Bronchial epithelial cell (primary cell): ENCODE measurements at regions not wholly inside any gene's neighbourhood (a gene's known extent, or its start where the extent isn't known, plus 50 kb on each side); places are given as distances from the start of the nearest gene placed in this dataset.

ENCODE experiments used
- DNase-seq: peaks from one replicate; pipeline ENCODE4 v3.0.0-alpha.2; 2010; ENCODE audit warnings: low read depth
- FAIRE-seq: peaks from 2 replicates; lab custom pipeline; 2011; peaks lifted over from hg19 to GRCh38; lab: Jason Lieb, UNC
- H3K27me3 ChIP-seq: 2 replicates; pipeline ENCODE4 v1.5.1; 2011; ENCODE audit warnings: low read length; ENCODE audit not compliant: control insufficient read depth, insufficient read depth
- H3K36me3 ChIP-seq: 2 replicates; pipeline ENCODE4 v1.5.1; 2011; ENCODE audit warnings: low read length; ENCODE audit not compliant: control insufficient read depth, insufficient read depth
- H3K4me3 ChIP-seq: 2 replicates; pipeline ENCODE4 v1.5.1; 2011; ENCODE audit warnings: mild to moderate bottlenecking, low read depth, low read length, control low read depth
- TF ChIP-seq, protein P1 (sequence below): IDR thresholded peaks from 2 replicates; pipeline ENCODE4 v1.5.1; 2011; ENCODE audit warnings: mild to moderate bottlenecking, moderate library complexity, low read length, control low read depth, inconsistent platforms; ENCODE audit not compliant: insufficient read depth, severe bottlenecking

DNA sequence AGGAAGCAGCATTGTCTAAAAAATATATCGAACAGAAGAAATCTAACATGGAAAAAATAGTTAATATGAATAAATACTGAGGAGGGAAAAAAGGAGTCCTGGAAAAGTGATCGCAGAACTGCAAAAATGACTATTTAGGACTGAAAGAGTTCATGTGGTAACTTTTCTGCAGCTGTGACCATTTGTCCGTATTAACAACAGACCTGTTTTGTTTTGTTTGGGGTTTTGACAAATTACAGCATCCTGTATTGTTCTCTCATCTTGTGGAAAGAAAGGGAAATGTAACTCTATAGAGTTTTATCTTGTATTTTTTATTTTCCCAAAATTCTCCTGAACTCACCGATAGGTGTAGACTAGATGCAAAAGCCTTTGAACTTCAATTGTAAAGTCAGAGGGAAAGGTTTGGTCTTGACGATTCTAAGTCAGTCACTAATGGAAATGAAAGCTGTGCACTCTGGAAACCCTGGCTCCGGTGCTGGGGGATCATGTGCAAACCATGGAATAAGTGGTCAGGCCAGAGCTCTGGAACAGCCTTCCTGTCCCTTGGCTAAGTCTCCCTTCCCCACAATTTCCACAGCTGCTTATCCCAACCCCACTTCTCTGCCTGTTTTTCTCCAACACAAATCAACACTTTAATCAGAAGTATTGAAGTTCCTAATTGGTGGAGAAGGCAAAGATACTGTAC, 51.2 kb upstream of the MARCKS start:
- no peak overlapping the region for H3K4me3 ChIP-seq
- DNase-seq (no peak), FAIRE-seq (no peak)
- H3K27me3 ChIP-seq, result no peaks in the 10 kb centered on the region
- H3K36me3 ChIP-seq, result no peaks in the 10 kb centered on the region
- TF ChIP-seq, protein P1, sequence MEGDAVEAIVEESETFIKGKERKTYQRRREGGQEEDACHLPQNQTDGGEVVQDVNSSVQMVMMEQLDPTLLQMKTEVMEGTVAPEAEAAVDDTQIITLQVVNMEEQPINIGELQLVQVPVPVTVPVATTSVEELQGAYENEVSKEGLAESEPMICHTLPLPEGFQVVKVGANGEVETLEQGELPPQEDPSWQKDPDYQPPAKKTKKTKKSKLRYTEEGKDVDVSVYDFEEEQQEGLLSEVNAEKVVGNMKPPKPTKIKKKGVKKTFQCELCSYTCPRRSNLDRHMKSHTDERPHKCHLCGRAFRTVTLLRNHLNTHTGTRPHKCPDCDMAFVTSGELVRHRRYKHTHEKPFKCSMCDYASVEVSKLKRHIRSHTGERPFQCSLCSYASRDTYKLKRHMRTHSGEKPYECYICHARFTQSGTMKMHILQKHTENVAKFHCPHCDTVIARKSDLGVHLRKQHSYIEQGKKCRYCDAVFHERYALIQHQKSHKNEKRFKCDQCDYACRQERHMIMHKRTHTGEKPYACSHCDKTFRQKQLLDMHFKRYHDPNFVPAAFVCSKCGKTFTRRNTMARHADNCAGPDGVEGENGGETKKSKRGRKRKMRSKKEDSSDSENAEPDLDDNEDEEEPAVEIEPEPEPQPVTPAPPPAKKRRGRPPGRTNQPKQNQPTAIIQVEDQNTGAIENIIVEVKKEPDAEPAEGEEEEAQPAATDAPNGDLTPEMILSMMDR, result no peak
